ENCODE measurements at regions not wholly inside any gene's neighbourhood (a gene's known extent, or its start where the extent isn't known, plus 50 kb on each side); places are given as distances from the start of the nearest gene placed in this dataset.

GRCh38 chr20:57940868-57941522 lies 231.2 kb upstream of the PMEPA1 start:
- no peak for TF ChIP-seq CTCF (IDR thresholded peaks at IDR 0.05)
- TF ChIP-seq EP300 (IDR thresholded peaks at IDR 0.05), result no peak
